Hindlimb muscle (tissue), 1 donor: ENCODE measurements at regions not wholly inside any gene's neighbourhood (a gene's known extent, or its start where the extent isn't known, plus 50 kb on each side); places are given as distances from the start of the nearest gene placed in this dataset.

Source experiments
- DNase-seq: peaks from one replicate; pipeline ENCODE4 v3.0.0-alpha.2; 2013

- no peak for DNase-seq
Observed at GRCh38 chr15:23514484-23514883, 51.0 kb upstream of the MKRN3 start.

GRCh38 chr15:23506762-23507161 lies 58.7 kb upstream of the MKRN3 start:
- no peak for DNase-seq

GRCh38 chr15:23503980-23504379 lies 56.9 kb upstream of the GOLGA6L2 start:
- no peak for DNase-seq

- no peak for DNase-seq
Observed at GRCh38 chr15:23503576-23503975, 56.5 kb upstream of the GOLGA6L2 start.

GRCh38 chr15:23497710-23498111 lies 50.7 kb upstream of the GOLGA6L2 start:
- peak; percentile 3 for DNase-seq
